Lung (tissue), 12 donors: ENCODE measurements at regions not wholly inside any gene's neighbourhood (a gene's known extent, or its start where the extent isn't known, plus 50 kb on each side); places are given as distances from the start of the nearest gene placed in this dataset. TPM values are rescaled to one million over a fixed set of nuclear protein-coding genes. Genes with fewer than 3 reads are reported as not detected.

Experiments used
- ATAC-seq: fragments of 200-7000 bp; cut with Tn5 transposase; one replicate; pipeline ENCODE4 v1.9.1; 2020; ENCODE audit warnings: moderate number of reproducible peaks; ENCODE audit not compliant: insufficient read depth, low FRiP score
- DNase-seq, 3 donors: peaks; one replicate each; pipeline ENCODE4 v3.0.0-alpha.2; 2013 to 2017
- H3K27ac ChIP-seq, 2 donors: one replicate each; pipeline ENCODE4 v1.5.1; 2013; ENCODE audit warnings: mild to moderate bottlenecking in 2 of 2, moderate library complexity in 2 of 2, control low read depth in 1 of 2, inconsistent platforms in 1 of 2, low read depth in 1 of 2, low read length in 1 of 2
- H3K27me3 ChIP-seq, 3 donors: one replicate each; pipeline ENCODE4 v1.5.1; 2013; ENCODE audit warnings: low read length in 2 of 3; ENCODE audit not compliant: control insufficient read depth in 3 of 3, insufficient read depth in 3 of 3
- H3K36me3 ChIP-seq, 4 donors: one replicate each; pipeline ENCODE4 v1.5.1; 2013; ENCODE audit warnings: low read length in 4 of 4, mild to moderate bottlenecking in 1 of 4, moderate library complexity in 1 of 4; ENCODE audit not compliant: control insufficient read depth in 4 of 4, insufficient read depth in 4 of 4
- H3K4me1 ChIP-seq, 5 donors: one replicate each; pipeline ENCODE4 v1.5.1; 2013; ENCODE audit warnings: low read length in 5 of 5, mild to moderate bottlenecking in 2 of 5, moderate library complexity in 1 of 5; ENCODE audit not compliant: control insufficient read depth in 5 of 5, insufficient read depth in 5 of 5
- H3K4me3 ChIP-seq: one replicate; pipeline ENCODE4 v1.5.1; 2013; ENCODE audit warnings: mild to moderate bottlenecking, control low read depth, moderate library complexity
- H3K9ac ChIP-seq, 2 donors: one replicate each; pipeline ENCODE4 v1.5.1; 2013; ENCODE audit warnings: low read length in 2 of 2, control low read depth in 1 of 2; ENCODE audit not compliant: insufficient read depth in 1 of 2
- H3K9me3 ChIP-seq, 4 donors: one replicate each; pipeline ENCODE4 v1.5.1; 2013; ENCODE audit warnings: low read length in 3 of 4, mild to moderate bottlenecking in 1 of 4, moderate library complexity in 1 of 4; ENCODE audit not compliant: control insufficient read depth in 4 of 4, insufficient read depth in 3 of 4
- WGBS, 2 donors: extraction: QIAGEN DNeasy Blood & Tissue Kit; methylation state at CpG; one replicate each; pipeline ENCODE4 v1.1.7; 2013; 5-methylcytosine and 5-hydroxymethylcytosine counted together
- small RNA-seq: library from RNA; depleted of rRNA; stranded (forward); fragments of <200 nt; gene quantifications from one replicate; pipeline ENCODE3, GENCODE V24; 2014; ENCODE audit warnings: low replicate concordance
- TF ChIP-seq, protein P1 (sequence below): IDR thresholded peaks from 2 replicates; pipeline ENCODE4 v1.5.1; 2012; ENCODE audit warnings: mild to moderate bottlenecking; ENCODE audit errors: control extremely low read depth, extremely low read depth
- donor health status: control.
- donor health status: control.
- donor health status: Bipolar disorder and iron deficiency.
- donor health status: healthy.
- donor health status: DM: yes; HTN: yes; CAD: no.

GRCh38 chr4:54800831-54801530, 143.2 kb downstream of the KIT start:
- Histone ChIP-seq H3K9ac (no peak overlapping the region), H3K9me3 (no peaks in the 10 kb centered on the region), H3K27me3 (no peaks in the 10 kb centered on the region), H3K4me3 (no peak overlapping the region), H3K4me1 (peaks cover 0 to 1% (median 0%) of the 10 kb centered on the region in 5 donors), H3K27ac (no peak overlapping the region), H3K36me3 (no peaks in the 10 kb centered on the region)
- TF ChIP-seq, protein P1, sequence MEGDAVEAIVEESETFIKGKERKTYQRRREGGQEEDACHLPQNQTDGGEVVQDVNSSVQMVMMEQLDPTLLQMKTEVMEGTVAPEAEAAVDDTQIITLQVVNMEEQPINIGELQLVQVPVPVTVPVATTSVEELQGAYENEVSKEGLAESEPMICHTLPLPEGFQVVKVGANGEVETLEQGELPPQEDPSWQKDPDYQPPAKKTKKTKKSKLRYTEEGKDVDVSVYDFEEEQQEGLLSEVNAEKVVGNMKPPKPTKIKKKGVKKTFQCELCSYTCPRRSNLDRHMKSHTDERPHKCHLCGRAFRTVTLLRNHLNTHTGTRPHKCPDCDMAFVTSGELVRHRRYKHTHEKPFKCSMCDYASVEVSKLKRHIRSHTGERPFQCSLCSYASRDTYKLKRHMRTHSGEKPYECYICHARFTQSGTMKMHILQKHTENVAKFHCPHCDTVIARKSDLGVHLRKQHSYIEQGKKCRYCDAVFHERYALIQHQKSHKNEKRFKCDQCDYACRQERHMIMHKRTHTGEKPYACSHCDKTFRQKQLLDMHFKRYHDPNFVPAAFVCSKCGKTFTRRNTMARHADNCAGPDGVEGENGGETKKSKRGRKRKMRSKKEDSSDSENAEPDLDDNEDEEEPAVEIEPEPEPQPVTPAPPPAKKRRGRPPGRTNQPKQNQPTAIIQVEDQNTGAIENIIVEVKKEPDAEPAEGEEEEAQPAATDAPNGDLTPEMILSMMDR = no peak
- no peak for ATAC-seq
- WGBS, 2 donors = 73 to 75% methylated on average over 4 of the region's 4 CpGs
- peak in 1 of 3 donors; percentile 5 for DNase-seq

DNA sequence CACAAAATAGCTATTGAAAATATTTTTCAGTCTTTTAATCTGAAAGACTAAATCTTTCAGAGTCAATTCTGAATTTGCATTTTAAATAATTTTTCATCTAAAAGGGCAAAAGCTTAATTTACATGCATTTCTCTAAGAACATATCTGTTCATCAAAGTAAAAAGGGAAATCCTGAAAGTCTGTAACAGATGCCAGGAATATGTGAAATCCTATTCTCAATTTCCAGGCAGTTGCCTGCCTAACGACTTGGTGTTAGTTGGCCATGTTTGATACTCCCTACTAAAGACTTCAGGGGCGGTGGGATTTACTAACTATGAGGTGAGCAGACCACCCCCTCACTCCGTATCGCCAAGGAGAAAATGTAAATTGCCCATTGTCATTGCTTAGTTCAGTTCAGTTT, 136.8 kb downstream of the KIT start:
- Histone ChIP-seq H3K9me3 (peaks cover 0 to 3% (median 0%) of the 10 kb centered on the region in 4 donors), H3K4me1 (peaks cover 0 to 13% (median 0%) of the 10 kb centered on the region in 5 donors), H3K9ac (no peak overlapping the region), H3K4me3 (no peak overlapping the region), H3K27me3 (no peaks in the 10 kb centered on the region), H3K27ac (no peak overlapping the region), H3K36me3 (no peaks in the 10 kb centered on the region)
- WGBS, 2 donors = 78 to 83% methylated on average over 4 of the region's 4 CpGs
- ATAC-seq (no peak), DNase-seq (peak in 1 of 3 donors; percentile 4)
- TF ChIP-seq, protein P1 = no peak

DNA sequence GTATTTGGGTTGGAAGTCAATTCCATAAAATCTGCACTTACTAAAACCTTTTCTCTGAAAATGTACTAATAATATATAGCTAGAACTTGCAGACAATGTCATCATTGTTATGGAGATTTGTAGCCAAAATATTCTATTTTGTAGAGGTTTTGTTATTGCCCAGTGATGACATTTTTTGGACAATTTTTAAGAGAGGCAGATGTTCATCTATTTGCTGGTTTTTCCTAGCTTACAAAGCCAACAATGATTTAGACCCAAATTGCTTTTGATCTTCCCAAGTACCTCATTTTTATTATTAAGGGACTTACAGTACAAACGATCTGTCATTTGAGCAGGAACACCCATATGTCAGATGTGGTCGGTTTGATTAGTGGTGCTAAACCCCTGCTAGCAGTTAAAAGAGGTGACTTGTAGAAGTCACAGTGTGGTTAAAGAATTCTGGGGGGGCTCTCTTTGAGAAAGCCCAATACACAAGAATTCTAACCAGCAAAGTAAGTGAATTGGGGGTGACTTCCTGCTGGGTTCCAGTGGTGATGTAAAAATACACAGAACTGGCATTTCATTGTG, 136.2 kb downstream of the KIT start:
- WGBS, 2 donors = 25 to 36% methylated on average over 2 of the region's 2 CpGs
- H3K9ac ChIP-seq = no peak overlapping the region
- no peaks in the 10 kb centered on the region for H3K27me3 ChIP-seq
- TF ChIP-seq, protein P1 = no peak
- no peak overlapping the region for H3K27ac ChIP-seq
- H3K4me3 ChIP-seq = no peak overlapping the region
- no peak for ATAC-seq
- H3K36me3 ChIP-seq = no peaks in the 10 kb centered on the region
- H3K9me3 ChIP-seq = peaks cover 0 to 3% (median 0%) of the 10 kb centered on the region in 4 donors
- peaks cover 0 to 13% (median 0%) of the 10 kb centered on the region in 5 donors for H3K4me1 ChIP-seq
- DNase-seq = peak in 2 of 3 donors; percentile 54 to 60

Small RNA genes lying in the stretch of these regions (small RNA-seq; reads per million reads assigned to genes)
- gene RPL38P3 = not detected
